ENCODE measurements at regions not wholly inside any gene's neighbourhood (a gene's known extent, or its start where the extent isn't known, plus 50 kb on each side); places are given as distances from the start of the nearest gene placed in this dataset.

DNA sequence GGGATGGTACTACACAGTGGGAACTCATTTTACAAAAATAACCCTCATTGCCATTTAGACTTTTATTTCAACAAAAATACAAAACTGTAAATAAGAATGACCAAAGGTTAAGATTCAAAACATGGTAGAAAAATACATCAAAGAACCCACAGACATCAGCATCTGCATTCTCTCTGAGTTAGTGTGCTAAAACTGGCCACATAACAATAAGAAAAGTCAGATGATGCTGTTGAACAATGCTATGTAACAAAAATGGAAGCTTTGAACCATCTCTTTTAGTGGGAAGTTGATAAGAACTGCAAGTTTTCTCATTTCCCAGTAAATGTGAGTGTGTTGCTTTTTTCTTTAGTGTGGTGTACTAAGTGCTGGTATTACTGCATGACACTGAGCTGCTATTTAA is 888.4 kb upstream of the EPHA5 start:
- Histone ChIP-seq H3K27ac (ENCODE audit: low read depth, low read length, poor library complexity, severe bottlenecking) (no peak overlapping the region), H3K9me3 (ENCODE audit: low read depth, low read length, poor library complexity, severe bottlenecking) (no peaks in the 10 kb centered on the region), H3K4me3 (ENCODE audit: low read depth, low read length, poor library complexity, severe bottlenecking) (no peak overlapping the region), H3K36me3 (ENCODE audit: insufficient read depth, low read length, poor library complexity, severe bottlenecking) (no peaks in the 10 kb centered on the region), H3K4me1 (ENCODE audit: insufficient read depth, low read length, poor library complexity, severe bottlenecking) (no peaks in the 10 kb centered on the region), H3K27me3 (replicated peaks; ENCODE audit: insufficient read depth, low read depth, low read length, poor library complexity) (no peaks in the 10 kb centered on the region)
- BruUV-seq (replicated peaks) = no TSS peak
- DNase-seq (ENCODE audit: low spot score) = no peak
- CTCF ChIA-PET = no interaction called here
- POLR2A ChIA-PET (ENCODE audit: low non-redundant PET) = no interaction called here
- TF ChIP-seq EZH2 (IDR thresholded peaks at IDR 0.05; ENCODE audit: borderline replicate concordance, low read depth, low read length, poor library complexity, severe bottlenecking) = no peak
- TF ChIP-seq, protein P1, sequence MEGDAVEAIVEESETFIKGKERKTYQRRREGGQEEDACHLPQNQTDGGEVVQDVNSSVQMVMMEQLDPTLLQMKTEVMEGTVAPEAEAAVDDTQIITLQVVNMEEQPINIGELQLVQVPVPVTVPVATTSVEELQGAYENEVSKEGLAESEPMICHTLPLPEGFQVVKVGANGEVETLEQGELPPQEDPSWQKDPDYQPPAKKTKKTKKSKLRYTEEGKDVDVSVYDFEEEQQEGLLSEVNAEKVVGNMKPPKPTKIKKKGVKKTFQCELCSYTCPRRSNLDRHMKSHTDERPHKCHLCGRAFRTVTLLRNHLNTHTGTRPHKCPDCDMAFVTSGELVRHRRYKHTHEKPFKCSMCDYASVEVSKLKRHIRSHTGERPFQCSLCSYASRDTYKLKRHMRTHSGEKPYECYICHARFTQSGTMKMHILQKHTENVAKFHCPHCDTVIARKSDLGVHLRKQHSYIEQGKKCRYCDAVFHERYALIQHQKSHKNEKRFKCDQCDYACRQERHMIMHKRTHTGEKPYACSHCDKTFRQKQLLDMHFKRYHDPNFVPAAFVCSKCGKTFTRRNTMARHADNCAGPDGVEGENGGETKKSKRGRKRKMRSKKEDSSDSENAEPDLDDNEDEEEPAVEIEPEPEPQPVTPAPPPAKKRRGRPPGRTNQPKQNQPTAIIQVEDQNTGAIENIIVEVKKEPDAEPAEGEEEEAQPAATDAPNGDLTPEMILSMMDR (conservative IDR thresholded peaks at IDR 0.05; ENCODE audit: low read depth, low read length) = no peak
- intact Hi-C loops (cut with micrococcal nuclease; ENCODE audit: unreplicated experiment) = no loop called here

DNA sequence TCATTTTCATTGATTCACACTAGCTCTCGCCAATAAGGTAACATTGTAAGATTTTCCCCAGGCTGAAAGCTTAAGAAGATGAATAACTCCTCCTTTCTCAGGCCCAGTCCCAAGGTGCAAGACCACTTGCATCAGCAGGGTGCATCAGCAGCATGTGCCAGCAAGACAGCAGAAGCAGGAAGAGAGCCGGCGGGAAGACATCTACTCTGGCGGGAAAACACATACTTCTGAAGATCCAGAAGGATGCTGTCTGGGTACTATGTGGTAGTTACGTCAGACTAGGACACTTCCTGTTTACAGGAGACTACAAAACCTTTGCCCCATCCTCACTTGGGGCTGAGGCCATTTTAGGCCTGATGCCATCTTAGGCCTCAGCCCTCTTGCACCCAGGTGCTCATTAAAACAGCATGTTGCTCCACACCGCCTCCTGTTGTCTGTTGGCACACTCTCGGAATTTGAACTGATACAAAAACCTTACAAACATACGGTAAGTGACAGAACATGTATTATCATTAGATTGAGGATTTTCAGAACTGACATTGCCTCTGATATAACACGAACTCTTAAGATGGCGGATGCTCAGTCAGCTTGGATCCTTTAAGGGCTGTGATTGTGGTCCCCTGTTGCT is 886.5 kb upstream of the EPHA5 start:
- no peak overlapping the region for H3K27ac ChIP-seq (ENCODE audit: low read depth, low read length, poor library complexity, severe bottlenecking)
- ChIA-PET POLR2A (ENCODE audit: low non-redundant PET) (no interaction called here), CTCF (no interaction called here)
- no peaks in the 10 kb centered on the region for H3K9me3 ChIP-seq (ENCODE audit: low read depth, low read length, poor library complexity, severe bottlenecking)
- TF ChIP-seq, protein P1 (conservative IDR thresholded peaks at IDR 0.05; ENCODE audit: low read depth, low read length) = no peak
- TF ChIP-seq EZH2 (IDR thresholded peaks at IDR 0.05; ENCODE audit: borderline replicate concordance, low read depth, low read length, poor library complexity, severe bottlenecking) = no peak
- H3K36me3 ChIP-seq (ENCODE audit: insufficient read depth, low read length, poor library complexity, severe bottlenecking) = no peaks in the 10 kb centered on the region
- intact Hi-C loops (cut with micrococcal nuclease; ENCODE audit: unreplicated experiment) = no loop called here
- H3K4me1 ChIP-seq (ENCODE audit: insufficient read depth, low read length, poor library complexity, severe bottlenecking) = no peaks in the 10 kb centered on the region
- no peak for DNase-seq (ENCODE audit: low spot score)
- BruUV-seq (replicated peaks) = no TSS peak
- H3K4me3 ChIP-seq (ENCODE audit: low read depth, low read length, poor library complexity, severe bottlenecking) = no peak overlapping the region
- H3K27me3 ChIP-seq (replicated peaks; ENCODE audit: insufficient read depth, low read depth, low read length, poor library complexity) = no peaks in the 10 kb centered on the region

GRCh38 chr4:66555301-66555700 is 885.0 kb upstream of the EPHA5 start:
- Histone ChIP-seq H3K9me3 (ENCODE audit: low read depth, low read length, poor library complexity, severe bottlenecking) (no peaks in the 10 kb centered on the region), H3K27ac (ENCODE audit: low read depth, low read length, poor library complexity, severe bottlenecking) (no peak overlapping the region), H3K36me3 (ENCODE audit: insufficient read depth, low read length, poor library complexity, severe bottlenecking) (no peaks in the 10 kb centered on the region), H3K4me3 (ENCODE audit: low read depth, low read length, poor library complexity, severe bottlenecking) (no peak overlapping the region), H3K27me3 (replicated peaks; ENCODE audit: insufficient read depth, low read depth, low read length, poor library complexity) (no peaks in the 10 kb centered on the region), H3K4me1 (ENCODE audit: insufficient read depth, low read length, poor library complexity, severe bottlenecking) (no peaks in the 10 kb centered on the region)
- no TSS peak for BruUV-seq (replicated peaks)
- intact Hi-C loops (cut with micrococcal nuclease; ENCODE audit: unreplicated experiment) = no loop called here
- TF ChIP-seq, protein P1 (conservative IDR thresholded peaks at IDR 0.05; ENCODE audit: low read depth, low read length) = no peak
- no peak for TF ChIP-seq EZH2 (IDR thresholded peaks at IDR 0.05; ENCODE audit: borderline replicate concordance, low read depth, low read length, poor library complexity, severe bottlenecking)
- CTCF ChIA-PET = no interaction called here
- POLR2A ChIA-PET (ENCODE audit: low non-redundant PET) = no interaction called here
- no peak for DNase-seq (ENCODE audit: low spot score)
